ENCODE measurements at regions not wholly inside any gene's neighbourhood (a gene's known extent, or its start where the extent isn't known, plus 50 kb on each side); places are given as distances from the start of the nearest gene placed in this dataset.

DNA sequence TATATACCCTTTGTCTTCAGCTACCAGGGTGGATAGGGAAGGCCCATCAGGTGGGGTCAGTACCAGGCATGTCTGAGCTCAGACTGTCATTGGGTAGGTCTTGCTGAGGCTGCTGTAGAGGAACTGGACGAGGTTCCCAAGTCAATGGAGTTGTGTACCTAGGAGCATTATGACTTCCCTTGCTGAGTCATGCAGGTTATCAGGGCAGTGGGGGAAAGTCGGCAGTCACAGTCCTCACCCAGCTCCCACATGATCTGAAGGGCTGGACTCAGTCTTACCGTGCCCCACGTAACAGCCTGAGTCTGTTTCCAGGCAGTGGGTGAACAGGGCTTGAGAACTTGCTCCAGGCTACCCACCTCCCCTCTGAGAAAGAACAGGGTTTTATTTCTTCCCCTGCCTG, 260.8 kb upstream of the COBL start:
- TF ChIP-seq, protein P1, sequence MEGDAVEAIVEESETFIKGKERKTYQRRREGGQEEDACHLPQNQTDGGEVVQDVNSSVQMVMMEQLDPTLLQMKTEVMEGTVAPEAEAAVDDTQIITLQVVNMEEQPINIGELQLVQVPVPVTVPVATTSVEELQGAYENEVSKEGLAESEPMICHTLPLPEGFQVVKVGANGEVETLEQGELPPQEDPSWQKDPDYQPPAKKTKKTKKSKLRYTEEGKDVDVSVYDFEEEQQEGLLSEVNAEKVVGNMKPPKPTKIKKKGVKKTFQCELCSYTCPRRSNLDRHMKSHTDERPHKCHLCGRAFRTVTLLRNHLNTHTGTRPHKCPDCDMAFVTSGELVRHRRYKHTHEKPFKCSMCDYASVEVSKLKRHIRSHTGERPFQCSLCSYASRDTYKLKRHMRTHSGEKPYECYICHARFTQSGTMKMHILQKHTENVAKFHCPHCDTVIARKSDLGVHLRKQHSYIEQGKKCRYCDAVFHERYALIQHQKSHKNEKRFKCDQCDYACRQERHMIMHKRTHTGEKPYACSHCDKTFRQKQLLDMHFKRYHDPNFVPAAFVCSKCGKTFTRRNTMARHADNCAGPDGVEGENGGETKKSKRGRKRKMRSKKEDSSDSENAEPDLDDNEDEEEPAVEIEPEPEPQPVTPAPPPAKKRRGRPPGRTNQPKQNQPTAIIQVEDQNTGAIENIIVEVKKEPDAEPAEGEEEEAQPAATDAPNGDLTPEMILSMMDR (conservative IDR thresholded peaks at IDR 0.05), result no peak
- no peak for TF ChIP-seq EZH2 (IDR thresholded peaks at IDR 0.05; ENCODE audit: low read depth)
